ENCODE measurements at regions not wholly inside any gene's neighbourhood (a gene's known extent, or its start where the extent isn't known, plus 50 kb on each side); places are given as distances from the start of the nearest gene placed in this dataset.

DNA sequence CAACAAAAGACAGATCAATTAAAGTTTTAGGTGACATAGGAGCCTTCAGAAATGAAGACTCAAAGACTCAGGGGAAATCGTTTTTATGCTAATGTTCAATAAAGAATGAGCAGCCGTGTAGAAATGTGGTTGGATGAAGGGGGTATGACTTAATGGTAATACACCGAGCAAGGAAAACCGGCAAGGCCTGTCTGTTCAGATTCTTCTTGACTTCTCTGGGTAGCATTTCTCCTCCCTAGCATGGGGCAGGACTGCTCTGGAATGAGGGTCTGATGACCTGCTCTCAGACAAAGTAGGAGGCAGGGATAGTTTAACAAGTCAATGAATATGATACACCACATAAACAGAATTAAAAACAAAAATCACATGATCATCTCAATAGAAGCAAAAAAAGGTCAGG, 487.4 kb downstream of the ZNF608 start:
- dilution Hi-C loops (cut with MboI; ENCODE audit: extremely low pct_ligation_motif_present, low sequenced_read_pairs): no loop called here
- H3K79me2 ChIP-seq (ENCODE audit: control insufficient read depth, insufficient read depth, low read length): no peaks in the 10 kb centered on the region
- no peaks in the 10 kb centered on the region for H4K20me1 ChIP-seq (ENCODE audit: control insufficient read depth, extremely low read depth, insufficient read depth, low read length)
- no peak overlapping the region for H2AFZ ChIP-seq (ENCODE audit: control insufficient read depth, low read length)
- FAIRE-seq: no peak
- DNase-seq (ENCODE audit: low read depth, low spot score): no peak
- H3K27me3 ChIP-seq (ENCODE audit: control insufficient read depth, extremely low read depth, insufficient read depth, low read length): peaks cover 15% of the 10 kb centered on the region
- TF ChIP-seq, protein P1, sequence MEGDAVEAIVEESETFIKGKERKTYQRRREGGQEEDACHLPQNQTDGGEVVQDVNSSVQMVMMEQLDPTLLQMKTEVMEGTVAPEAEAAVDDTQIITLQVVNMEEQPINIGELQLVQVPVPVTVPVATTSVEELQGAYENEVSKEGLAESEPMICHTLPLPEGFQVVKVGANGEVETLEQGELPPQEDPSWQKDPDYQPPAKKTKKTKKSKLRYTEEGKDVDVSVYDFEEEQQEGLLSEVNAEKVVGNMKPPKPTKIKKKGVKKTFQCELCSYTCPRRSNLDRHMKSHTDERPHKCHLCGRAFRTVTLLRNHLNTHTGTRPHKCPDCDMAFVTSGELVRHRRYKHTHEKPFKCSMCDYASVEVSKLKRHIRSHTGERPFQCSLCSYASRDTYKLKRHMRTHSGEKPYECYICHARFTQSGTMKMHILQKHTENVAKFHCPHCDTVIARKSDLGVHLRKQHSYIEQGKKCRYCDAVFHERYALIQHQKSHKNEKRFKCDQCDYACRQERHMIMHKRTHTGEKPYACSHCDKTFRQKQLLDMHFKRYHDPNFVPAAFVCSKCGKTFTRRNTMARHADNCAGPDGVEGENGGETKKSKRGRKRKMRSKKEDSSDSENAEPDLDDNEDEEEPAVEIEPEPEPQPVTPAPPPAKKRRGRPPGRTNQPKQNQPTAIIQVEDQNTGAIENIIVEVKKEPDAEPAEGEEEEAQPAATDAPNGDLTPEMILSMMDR (optimal IDR thresholded peaks at IDR 0.05 in 1 of 3, IDR thresholded peaks at IDR 0.05 in 1 of 3, conservative IDR thresholded peaks at IDR 0.05 in 1 of 3; ENCODE audit: extremely low read depth in 1 of 3, insufficient read depth in 2 of 3, low read length in 3 of 3): no peak
- TF ChIP-seq EZH2 (IDR thresholded peaks at IDR 0.05; ENCODE audit: low read length): no peak
- no peaks in the 10 kb centered on the region for H3K4me1 ChIP-seq (ENCODE audit: control insufficient read depth, extremely low read depth, insufficient read depth, low read length)
- H3K27ac ChIP-seq (ENCODE audit: control insufficient read depth, insufficient read depth, low read length): no peak overlapping the region
- H3K4me2 ChIP-seq (ENCODE audit: control insufficient read depth, extremely low read depth, insufficient read depth, low read depth, low read length): no peak overlapping the region
- no peaks in the 10 kb centered on the region for H3K36me3 ChIP-seq (ENCODE audit: control insufficient read depth in 2 of 2, extremely low read depth in 1 of 2, insufficient read depth in 2 of 2, low read length in 2 of 2)
- no peaks in the 10 kb centered on the region for H3K9me1 ChIP-seq (ENCODE audit: control insufficient read depth, extremely low read depth, insufficient read depth, low read length)
- H3K9ac ChIP-seq (ENCODE audit: control insufficient read depth, extremely low read depth, insufficient read depth, low read length): no peak overlapping the region
- no peaks in the 10 kb centered on the region for H3K9me3 ChIP-seq (ENCODE audit: control insufficient read depth, low read depth, low read length)
- H3K4me3 ChIP-seq (ENCODE audit: control insufficient read depth in 2 of 3, extremely low read depth in 1 of 3, insufficient read depth in 2 of 3, low read depth in 1 of 3, low read length in 3 of 3): no peak overlapping the region

GRCh38 chr5:124257048-124257447, 489.4 kb downstream of the ZNF608 start:
- H3K36me3 ChIP-seq (ENCODE audit: control insufficient read depth in 2 of 2, extremely low read depth in 1 of 2, insufficient read depth in 2 of 2, low read length in 2 of 2): no peaks in the 10 kb centered on the region
- no peak overlapping the region for H3K4me2 ChIP-seq (ENCODE audit: control insufficient read depth, extremely low read depth, insufficient read depth, low read depth, low read length)
- H3K27ac ChIP-seq (ENCODE audit: control insufficient read depth, insufficient read depth, low read length): no peak overlapping the region
- no peak for FAIRE-seq
- H2AFZ ChIP-seq (ENCODE audit: control insufficient read depth, low read length): no peak overlapping the region
- H3K79me2 ChIP-seq (ENCODE audit: control insufficient read depth, insufficient read depth, low read length): no peaks in the 10 kb centered on the region
- no peaks in the 10 kb centered on the region for H3K9me3 ChIP-seq (ENCODE audit: control insufficient read depth, low read depth, low read length)
- dilution Hi-C loops (cut with MboI; ENCODE audit: extremely low pct_ligation_motif_present, low sequenced_read_pairs): no loop called here
- no peak overlapping the region for H3K4me3 ChIP-seq (ENCODE audit: control insufficient read depth in 2 of 3, extremely low read depth in 1 of 3, insufficient read depth in 2 of 3, low read depth in 1 of 3, low read length in 3 of 3)
- H3K9ac ChIP-seq (ENCODE audit: control insufficient read depth, extremely low read depth, insufficient read depth, low read length): no peak overlapping the region
- H4K20me1 ChIP-seq (ENCODE audit: control insufficient read depth, extremely low read depth, insufficient read depth, low read length): no peaks in the 10 kb centered on the region
- TF ChIP-seq, protein P1 (optimal IDR thresholded peaks at IDR 0.05 in 1 of 3, IDR thresholded peaks at IDR 0.05 in 1 of 3, conservative IDR thresholded peaks at IDR 0.05 in 1 of 3; ENCODE audit: extremely low read depth in 1 of 3, insufficient read depth in 2 of 3, low read length in 3 of 3): no peak
- TF ChIP-seq EZH2 (IDR thresholded peaks at IDR 0.05; ENCODE audit: low read length): no peak
- H3K4me1 ChIP-seq (ENCODE audit: control insufficient read depth, extremely low read depth, insufficient read depth, low read length): no peaks in the 10 kb centered on the region
- no peak for DNase-seq (ENCODE audit: low read depth, low spot score)
- no peaks in the 10 kb centered on the region for H3K9me1 ChIP-seq (ENCODE audit: control insufficient read depth, extremely low read depth, insufficient read depth, low read length)
- H3K27me3 ChIP-seq (ENCODE audit: control insufficient read depth, extremely low read depth, insufficient read depth, low read length): peaks cover 10% of the 10 kb centered on the region

All from keratinocyte (primary cell).